Pancreas (tissue), 10 donors: ENCODE measurements at regions not wholly inside any gene's neighbourhood (a gene's known extent, or its start where the extent isn't known, plus 50 kb on each side); places are given as distances from the start of the nearest gene placed in this dataset.

Experiments
- ATAC-seq, 4 donors: fragments of 200-7000 bp; cut with Tn5 transposase; one replicate each; pipeline versions ENCODE4 v1.8.0 to v1.9.1; 2020; ENCODE audit warnings: mild to moderate bottlenecking in 4 of 4, moderate library complexity in 4 of 4
- DNase-seq, 6 donors: peaks; one replicate each; pipeline ENCODE4 v3.0.0-alpha.2; 2020
- FAIRE-seq: peaks from 2 replicates; lab custom pipeline; 2012; peaks lifted over from hg19 to GRCh38; lab: Jason Lieb, UNC
- H3K27ac ChIP-seq, 4 donors: fragments of 200-600 bp; sonication (generic); 1 replicate in 3 of 4; 2 replicates in 1 of 4; pipeline versions ENCODE4 v1.5.0 to v1.8.0; 2020
- H3K27me3 ChIP-seq, 4 donors: fragments of 200-600 bp; one replicate each; pipeline ENCODE4 v1.8.0; 2021
- H3K36me3 ChIP-seq, 3 donors: fragments of 200-600 bp; sonication (generic) in 1 of 3; one replicate each; pipeline versions ENCODE4 v1.5.0 to v1.8.0; 2020 to 2021
- H3K4me1 ChIP-seq, 3 donors: fragments of 200-600 bp; one replicate each; pipeline ENCODE4 v1.8.0; 2021
- H3K4me3 ChIP-seq, 4 donors: fragments of 200-600 bp; sonication (generic) in 2 of 4; one replicate each; pipeline versions ENCODE4 v1.5.0 to v1.8.0; 2020 to 2021
- H3K9me3 ChIP-seq, 4 donors: fragments of 200-600 bp; one replicate each; pipeline ENCODE4 v1.8.0; 2021
- CTCF ChIP-seq, 4 donors: fragments of 200-600 bp; sonication (generic) in 3 of 4; IDR thresholded peaks; one replicate each; pipeline versions ENCODE4 v1.5.0 to v1.8.0; 2021; ENCODE audit warnings: antibody characterized with exemption in 4 of 4
- WGBS, 2 donors: extraction: QIAGEN DNeasy Blood & Tissue Kit; methylation state at CpG; one replicate each; pipeline ENCODE4 v1.1.7; 2013; 5-methylcytosine and 5-hydroxymethylcytosine counted together
- intact Hi-C, 3 donors: fragments of 100-400 bp; cut with DNase I; formaldehyde crosslinking; loops; one replicate each; pipeline versions ENCODE4 v1.11.1 to v1.14.2; 2022
- donor health status: healthy with polysubstance abuse.
- donor health status: DM: no; HTN: no; CAD: no; lungs with moderate emphysema.
- donor health status: DM: no; HTN: no; CAD: no.
- donor health status: control.
- donor health status: control.
- donor health status: Bipolar disorder and iron deficiency.
- donor health status: DM: yes; HTN: yes; CAD: no.
- donor health status: DM: no; HTN: no; CAD: no.
- donor health status: DM: no; HTN: no; CAD: no.
- donor health status: DM: yes; HTN: yes; CAD: no.

GRCh38 chr5:125115195-125115525 is 368.7 kb upstream of the ZNF608 start:
- H3K4me1 ChIP-seq, result no peaks in the 10 kb centered on the region
- no peaks in the 10 kb centered on the region for H3K36me3 ChIP-seq
- no peak for TF ChIP-seq CTCF (IDR thresholded peaks at IDR 0.05)
- DNase-seq (no peak), ATAC-seq (no peak), FAIRE-seq (no peak)
- no peak overlapping the region for H3K27ac ChIP-seq
- no peaks in the 10 kb centered on the region for H3K27me3 ChIP-seq
- 92 to 96% methylated on average over 6 of the region's 6 CpGs for WGBS, 2 donors
- peaks cover 0 to 3% (median 0%) of the 10 kb centered on the region in 4 donors for H3K9me3 ChIP-seq
- intact Hi-C loops, result no loop called here
- no peak overlapping the region for H3K4me3 ChIP-seq

- no peak overlapping the region for H3K27ac ChIP-seq
- no peak for DNase-seq
- no peak overlapping the region for H3K4me3 ChIP-seq
- intact Hi-C loops, result no loop called here
- H3K36me3 ChIP-seq, result no peaks in the 10 kb centered on the region
- ATAC-seq, result no peak
- no peaks in the 10 kb centered on the region for H3K27me3 ChIP-seq
- no peak for TF ChIP-seq CTCF (IDR thresholded peaks at IDR 0.05)
- H3K4me1 ChIP-seq, result no peaks in the 10 kb centered on the region
- peaks cover 0 to 3% (median 0%) of the 10 kb centered on the region in 4 donors for H3K9me3 ChIP-seq
- no peak for FAIRE-seq
- 77 to 79% methylated on average over 6 of the region's 6 CpGs for WGBS, 2 donors
Observed at GRCh38 chr5:125117566-125117965, 371.1 kb upstream of the ZNF608 start.

- WGBS, 2 donors, result 83 to 85% methylated on average over 6 of the region's 6 CpGs
- ATAC-seq, result no peak
- H3K4me1 ChIP-seq, result no peaks in the 10 kb centered on the region
- peaks cover 0 to 3% (median 0%) of the 10 kb centered on the region in 4 donors for H3K9me3 ChIP-seq
- H3K36me3 ChIP-seq, result no peaks in the 10 kb centered on the region
- TF ChIP-seq CTCF (IDR thresholded peaks at IDR 0.05), result no peak
- no peak for DNase-seq
- no peak overlapping the region for H3K4me3 ChIP-seq
- no peak overlapping the region for H3K27ac ChIP-seq
- no peaks in the 10 kb centered on the region for H3K27me3 ChIP-seq
- intact Hi-C loops, result no loop called here
- FAIRE-seq, result no peak
Observed at GRCh38 chr5:125120012-125120411, 373.6 kb upstream of the ZNF608 start.

- no peaks in the 10 kb centered on the region for H3K9me3 ChIP-seq
- H3K36me3 ChIP-seq, result no peaks in the 10 kb centered on the region
- no peak for FAIRE-seq
- no peaks in the 10 kb centered on the region for H3K27me3 ChIP-seq
- H3K4me3 ChIP-seq, result no peak overlapping the region
- no peaks in the 10 kb centered on the region for H3K4me1 ChIP-seq
- no peak for TF ChIP-seq CTCF (IDR thresholded peaks at IDR 0.05)
- WGBS, 2 donors, result 48 to 55% methylated on average over 6 of the region's 6 CpGs
- DNase-seq, result no peak
- no peak for ATAC-seq
- intact Hi-C loops, result no loop called here
- no peak overlapping the region for H3K27ac ChIP-seq
Observed at GRCh38 chr5:125125031-125125823, 378.8 kb upstream of the ZNF608 start.

GRCh38 chr5:125126050-125126449 is 379.6 kb upstream of the ZNF608 start:
- Histone ChIP-seq H3K9me3 (no peaks in the 10 kb centered on the region), H3K4me1 (no peaks in the 10 kb centered on the region), H3K36me3 (no peaks in the 10 kb centered on the region), H3K27me3 (no peaks in the 10 kb centered on the region), H3K4me3 (no peak overlapping the region), H3K27ac (no peak overlapping the region)
- TF ChIP-seq CTCF (IDR thresholded peaks at IDR 0.05), result no peak
- intact Hi-C loops, result no loop called here
- DNase-seq (no peak), FAIRE-seq (no peak), ATAC-seq (no peak)
